Retinal pigment epithelial cell (primary cell): ENCODE measurements at regions not wholly inside any gene's neighbourhood (a gene's known extent, or its start where the extent isn't known, plus 50 kb on each side); places are given as distances from the start of the nearest gene placed in this dataset.

Experiments used
- DNase-seq: peaks from one replicate; pipeline ENCODE4 v3.0.0-alpha.2; 2010; ENCODE audit warnings: low read depth
- H3K4me3 ChIP-seq: 2 replicates; pipeline ENCODE4 v1.5.1; 2011; ENCODE audit warnings: mild to moderate bottlenecking, low read length, control low read depth, moderate library complexity
- CTCF ChIP-seq: conservative IDR thresholded peaks from 2 replicates; pipeline ENCODE4 v1.5.1; 2011; ENCODE audit warnings: low read depth, low read length, control low read depth, inconsistent platforms

- DNase-seq, result peak; percentile 34
- no peak overlapping the region for H3K4me3 ChIP-seq
- no peak for TF ChIP-seq CTCF
Observed at GRCh38 chr18:60044290-60045006, 144.7 kb downstream of the PMAIP1 start.

GRCh38 chr18:60040971-60041370 is 141.2 kb downstream of the PMAIP1 start:
- no peak overlapping the region for H3K4me3 ChIP-seq
- no peak for TF ChIP-seq CTCF
- DNase-seq, result no peak

- TF ChIP-seq CTCF, result no peak
- no peak overlapping the region for H3K4me3 ChIP-seq
- DNase-seq, result no peak
Observed at GRCh38 chr18:60038731-60039130, 138.9 kb downstream of the PMAIP1 start.

GRCh38 chr18:60027397-60027796 is 127.6 kb downstream of the PMAIP1 start:
- no peak overlapping the region for H3K4me3 ChIP-seq
- no peak for DNase-seq

GRCh38 chr18:60024857-60025256 is 125.1 kb downstream of the PMAIP1 start:
- H3K4me3 ChIP-seq, result no peak overlapping the region
- no peak for DNase-seq
- no peak for TF ChIP-seq CTCF

More at GRCh38 chr18:60027397-60027796, 127.6 kb downstream of the PMAIP1 start:
- TF ChIP-seq CTCF, result no peak

GRCh38 chr18:60024345-60024744 is 124.5 kb downstream of the PMAIP1 start:
- TF ChIP-seq CTCF, result no peak
- peak; percentile 64 for DNase-seq
- H3K4me3 ChIP-seq, result no peak overlapping the region

- no peak for DNase-seq
- no peak for TF ChIP-seq CTCF
- no peak overlapping the region for H3K4me3 ChIP-seq
Observed at GRCh38 chr18:60022671-60023276, 123.0 kb downstream of the PMAIP1 start.
